ENCODE measurements at regions not wholly inside any gene's neighbourhood (a gene's known extent, or its start where the extent isn't known, plus 50 kb on each side); places are given as distances from the start of the nearest gene placed in this dataset.

- TF ChIP-seq CTCF (IDR thresholded peaks at IDR 0.05) (no peak), POLR2AphosphoS5 (IDR thresholded peaks at IDR 0.05) (no peak), POLR2A (IDR thresholded peaks at IDR 0.05) (no peak), EP300 (IDR thresholded peaks at IDR 0.05) (no peak)
- intact Hi-C loops (cut with DNase I) = no loop called here
- 89% methylated on average over 1 of the region's 1 CpG for WGBS, 2 donors
- no peak for DNase-seq
- Histone ChIP-seq H3K27me3 (no peaks in the 10 kb centered on the region), H3K4me3 (no peak overlapping the region), H3K9me3 (no peaks in the 10 kb centered on the region), H3K36me3 (no peaks in the 10 kb centered on the region), H3K27ac (no peak overlapping the region), H3K4me1 (no peaks in the 10 kb centered on the region)
Measured at GRCh38 chr20:39094391-39094790, 132.2 kb downstream of the DHX35 start.

- no peaks in the 10 kb centered on the region for H3K36me3 ChIP-seq
- H3K27ac ChIP-seq = no peak overlapping the region
- 69 to 75% methylated on average over 3 of the region's 3 CpGs for WGBS, 2 donors
- no peaks in the 10 kb centered on the region for H3K27me3 ChIP-seq
- H3K4me3 ChIP-seq = no peak overlapping the region
- no peaks in the 10 kb centered on the region for H3K4me1 ChIP-seq
- DNase-seq = no peak
- intact Hi-C loops (cut with DNase I) = no loop called here
- TF ChIP-seq POLR2AphosphoS5 (IDR thresholded peaks at IDR 0.05) (no peak), POLR2A (IDR thresholded peaks at IDR 0.05) (no peak), CTCF (IDR thresholded peaks at IDR 0.05) (no peak), EP300 (IDR thresholded peaks at IDR 0.05) (no peak)
- no peaks in the 10 kb centered on the region for H3K9me3 ChIP-seq
Measured at GRCh38 chr20:39092733-39093410, 130.7 kb downstream of the DHX35 start.

- no peaks in the 10 kb centered on the region for H3K4me1 ChIP-seq
- no peaks in the 10 kb centered on the region for H3K27me3 ChIP-seq
- intact Hi-C loops (cut with DNase I) = no loop called here
- no peaks in the 10 kb centered on the region for H3K9me3 ChIP-seq
- no peak overlapping the region for H3K4me3 ChIP-seq
- no peak overlapping the region for H3K27ac ChIP-seq
- WGBS, 2 donors = 6 to 22% methylated on average over 5 of the region's 5 CpGs
- TF ChIP-seq POLR2A (IDR thresholded peaks at IDR 0.05) = no peak
- TF ChIP-seq CTCF (IDR thresholded peaks at IDR 0.05) = no peak
- TF ChIP-seq POLR2AphosphoS5 (IDR thresholded peaks at IDR 0.05) = no peak
- no peak for TF ChIP-seq EP300 (IDR thresholded peaks at IDR 0.05)
- H3K36me3 ChIP-seq = no peaks in the 10 kb centered on the region
- DNase-seq = no peak
Measured at GRCh38 chr20:39090906-39091305, 128.8 kb downstream of the DHX35 start.

- no peak for TF ChIP-seq POLR2A (IDR thresholded peaks at IDR 0.05)
- TF ChIP-seq POLR2AphosphoS5 (IDR thresholded peaks at IDR 0.05) = no peak
- no peak for TF ChIP-seq EP300 (IDR thresholded peaks at IDR 0.05)
- TF ChIP-seq CTCF (IDR thresholded peaks at IDR 0.05) = no peak
- intact Hi-C loops (cut with DNase I) = loop anchor here (10.0 kb wide), 1 partner anchor 165 kb away; the partner anchor contains the start of gene FAM83D
Measured at GRCh38 chr20:39089797-39090196, 127.7 kb downstream of the DHX35 start.

More at GRCh38 chr20:39089797-39090196, 127.7 kb downstream of the DHX35 start:
- Histone ChIP-seq H3K36me3 (no peaks in the 10 kb centered on the region), H3K27me3 (no peaks in the 10 kb centered on the region), H3K27ac (no peak overlapping the region), H3K4me3 (no peak overlapping the region), H3K9me3 (peaks cover 0 to 4% (median 0%) of the 10 kb centered on the region in 4 donors), H3K4me1 (no peaks in the 10 kb centered on the region)
- WGBS, 2 donors = 78% methylated on average over 1 of the region's 1 CpG
- DNase-seq = no peak

Small RNA genes in the stretch of these regions (small RNA-seq; reads per million reads assigned to genes)
- 0 reads per million in 3 donors for gene RN7SL680P

Measured in sigmoid colon (tissue), 6 donors.